ENCODE measurements at regions not wholly inside any gene's neighbourhood (a gene's known extent, or its start where the extent isn't known, plus 50 kb on each side); places are given as distances from the start of the nearest gene placed in this dataset.
"Not testable (repeated sequence)": the region's sequence is repeated elsewhere in the genome, so short reads cannot be mapped to it uniquely, and the experiment has no call there.

DNA sequence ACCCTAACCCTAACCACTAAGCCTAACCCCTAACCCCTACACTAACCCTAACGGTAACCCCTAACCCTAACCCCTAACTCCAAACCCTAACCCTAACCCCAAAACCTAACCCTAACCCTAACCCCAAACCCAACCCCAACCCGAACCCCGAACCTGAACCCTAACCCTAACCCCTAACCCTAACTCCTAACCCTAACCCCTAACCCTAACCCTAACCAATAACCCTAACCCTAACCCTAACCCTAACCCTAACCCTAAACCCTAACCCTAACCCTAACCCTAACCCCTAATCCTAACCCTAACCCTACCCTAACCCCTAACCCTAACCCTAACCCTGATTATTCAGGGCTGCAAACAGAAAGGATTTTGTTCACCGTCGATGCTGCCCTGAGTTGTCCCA lies 144.6 kb upstream of the DUSP22 start:
- not testable (repeated sequence) for H3K4me1 Mint-ChIP-seq; H3K9me3 Mint-ChIP-seq; H3K27ac Mint-ChIP-seq; H3K4me3 Mint-ChIP-seq; ATAC-seq (replicated peaks); H3K27me3 Mint-ChIP-seq; H3K36me3 Mint-ChIP-seq (ENCODE audit: low read depth)

DNA sequence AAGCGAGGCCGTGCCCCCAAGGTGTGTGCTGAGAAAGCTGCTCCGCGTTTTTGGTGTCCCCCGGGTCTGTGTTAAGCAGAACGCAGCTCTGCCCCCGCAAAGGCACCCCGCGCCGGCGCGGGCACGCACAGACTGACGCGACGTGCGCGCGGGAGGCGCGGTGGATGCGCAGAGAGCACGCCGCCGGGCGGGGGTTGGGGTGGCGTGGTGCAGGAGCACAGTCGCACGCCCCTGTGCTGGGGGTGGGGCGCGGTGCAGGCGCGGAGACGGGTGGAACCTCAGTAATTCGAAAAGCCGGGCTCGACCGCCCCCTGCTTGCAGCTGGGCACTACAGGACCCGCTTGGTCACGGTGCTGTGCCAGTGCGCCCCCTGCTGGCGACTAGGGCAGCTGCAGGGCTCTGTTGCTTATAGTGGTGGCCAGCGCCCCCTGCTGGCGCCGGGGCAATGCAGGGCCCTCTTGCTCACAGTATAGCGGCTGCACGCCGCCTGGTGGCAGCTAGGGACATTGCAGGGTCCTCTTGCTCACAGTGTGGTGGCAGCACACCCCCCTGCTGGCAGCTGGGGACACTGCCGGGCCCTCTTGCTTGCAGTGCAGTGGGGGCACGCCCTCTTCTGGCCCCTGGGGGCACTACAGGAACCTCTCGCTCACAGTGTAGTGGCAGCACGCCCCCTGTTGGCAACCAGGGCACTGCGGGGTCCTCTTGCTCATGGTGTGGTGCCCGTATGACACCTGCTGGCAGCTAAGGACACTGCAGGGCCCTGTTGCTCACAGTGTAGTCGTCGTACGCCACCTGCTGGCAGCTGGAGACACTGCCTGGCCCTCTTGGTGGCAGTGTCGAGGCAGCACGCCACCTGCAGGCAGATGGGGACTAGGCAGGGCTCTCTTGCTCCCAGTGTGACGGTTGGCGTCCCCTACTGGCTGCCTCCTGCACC lies 144.0 kb upstream of the DUSP22 start:
- peak; percentile 89 for ATAC-seq (replicated peaks)
- not testable (repeated sequence) for H3K4me1 Mint-ChIP-seq; H3K36me3 Mint-ChIP-seq (ENCODE audit: low read depth); H3K27ac Mint-ChIP-seq; H3K27me3 Mint-ChIP-seq; H3K9me3 Mint-ChIP-seq; H3K4me3 Mint-ChIP-seq

DNA sequence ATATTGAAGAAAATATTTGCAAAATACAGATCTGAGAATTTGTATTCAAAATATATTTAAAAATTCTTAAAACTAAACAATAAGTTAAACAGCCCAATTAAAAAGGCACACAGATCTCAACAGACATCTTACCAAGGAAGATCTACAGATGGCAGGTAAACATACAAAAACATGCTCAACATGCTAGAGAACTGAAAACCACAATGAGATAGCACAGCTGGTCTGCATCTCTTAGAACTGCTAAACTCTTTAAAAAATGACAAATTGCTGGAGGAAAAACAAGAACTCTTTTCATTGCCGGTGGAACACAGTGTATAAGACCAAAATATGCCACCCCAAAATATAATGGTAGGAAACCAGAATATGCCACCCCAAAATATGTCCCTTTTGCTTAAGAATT lies 142.1 kb upstream of the DUSP22 start:
- H3K27ac Mint-ChIP-seq; H3K4me3 Mint-ChIP-seq; ATAC-seq (replicated peaks); H3K9me3 Mint-ChIP-seq; H3K36me3 Mint-ChIP-seq (ENCODE audit: low read depth): not testable (repeated sequence)
- Mint-ChIP-seq H3K4me1 (peaks cover 14% of the 10 kb centered on the region), H3K27me3 (peaks cover 17% of the 10 kb centered on the region)

DNA sequence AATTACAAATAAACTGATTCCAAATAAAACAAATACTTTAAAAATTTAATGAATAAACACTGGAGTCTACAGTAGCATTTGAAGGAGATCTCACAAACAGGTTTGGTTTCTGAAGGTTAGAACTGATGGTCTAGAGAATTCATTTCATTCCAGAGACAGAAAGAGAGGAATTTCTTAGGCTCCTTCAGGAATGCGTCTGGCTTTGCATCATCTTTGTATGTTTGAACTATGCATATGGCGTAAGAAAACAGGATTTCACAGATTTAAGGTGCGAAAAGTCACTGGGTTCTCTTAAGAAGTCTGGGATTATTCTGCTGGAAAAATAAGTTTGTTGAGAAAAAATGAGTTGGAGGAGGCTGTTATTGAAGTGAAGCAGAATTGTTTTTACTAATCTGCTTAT lies 139.9 kb upstream of the DUSP22 start:
- peaks cover 14% of the 10 kb centered on the region for H3K4me1 Mint-ChIP-seq
- not testable (repeated sequence) for H3K4me3 Mint-ChIP-seq, H3K9me3 Mint-ChIP-seq

GRCh38 chr6:153026-153425 lies 139.3 kb upstream of the DUSP22 start:
- H3K4me1 Mint-ChIP-seq: peaks cover 14% of the 10 kb centered on the region
- H3K36me3 Mint-ChIP-seq (ENCODE audit: low read depth); H3K9me3 Mint-ChIP-seq; H3K4me3 Mint-ChIP-seq; H3K27ac Mint-ChIP-seq; ATAC-seq (replicated peaks): not testable (repeated sequence)
- H3K27me3 Mint-ChIP-seq: peaks cover 23% of the 10 kb centered on the region

More for the DNA sequence above, 139.9 kb upstream of the DUSP22 start:
- H3K27ac Mint-ChIP-seq; H3K36me3 Mint-ChIP-seq (ENCODE audit: low read depth); ATAC-seq (replicated peaks): not testable (repeated sequence)
- H3K27me3 Mint-ChIP-seq: peaks cover 23% of the 10 kb centered on the region

GRCh38 chr6:153867-154266 lies 138.4 kb upstream of the DUSP22 start:
- not testable (repeated sequence) for ATAC-seq (replicated peaks); H3K9me3 Mint-ChIP-seq; H3K36me3 Mint-ChIP-seq (ENCODE audit: low read depth)
- H3K4me3 Mint-ChIP-seq: peak overlapping the region; percentile 1
- H3K4me1 Mint-ChIP-seq: peaks cover 14% of the 10 kb centered on the region
- peaks cover 28% of the 10 kb centered on the region for H3K27me3 Mint-ChIP-seq
- H3K27ac Mint-ChIP-seq: peak overlapping the region; percentile 5

DNA sequence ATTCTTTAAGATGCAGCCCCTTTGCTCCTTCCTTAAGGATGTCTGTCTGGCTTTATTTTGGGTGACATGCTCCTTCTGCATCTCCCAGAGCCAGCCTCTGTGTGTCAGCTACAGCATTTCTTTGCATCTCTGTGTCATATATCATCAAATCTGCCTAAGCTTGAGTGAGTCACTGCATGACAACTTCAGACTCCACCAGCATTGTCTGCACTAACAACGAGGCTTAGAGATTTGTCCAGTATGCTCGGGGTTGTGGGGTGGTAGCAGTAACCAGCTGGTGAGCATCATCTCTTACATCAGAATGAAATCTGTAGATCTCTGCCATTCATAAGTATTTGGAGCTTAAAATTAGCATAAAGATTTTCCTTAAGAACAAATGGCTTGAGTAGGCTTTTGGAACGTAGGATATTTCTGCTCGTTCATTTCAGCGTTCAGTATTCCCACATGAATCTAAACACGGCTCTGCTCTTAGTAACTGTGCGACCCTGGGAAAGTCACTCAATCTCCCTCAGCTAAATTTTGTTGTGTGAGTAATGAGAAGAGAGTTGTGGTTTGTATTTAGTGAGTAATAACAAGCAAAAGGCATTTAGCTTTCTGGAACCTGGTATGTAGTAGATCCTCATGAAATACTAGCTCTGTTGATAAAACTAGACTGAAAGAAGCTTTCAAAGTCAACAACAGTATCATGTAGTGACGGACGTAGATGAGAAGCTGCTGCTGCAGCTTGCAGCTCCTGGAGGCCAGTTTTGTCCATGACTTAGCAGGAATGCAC lies 137.8 kb upstream of the DUSP22 start:
- H3K27ac Mint-ChIP-seq: peak overlapping the region; percentile 5
- H3K4me1 Mint-ChIP-seq: peaks cover 13% of the 10 kb centered on the region
- not testable (repeated sequence) for H3K36me3 Mint-ChIP-seq (ENCODE audit: low read depth); H3K9me3 Mint-ChIP-seq; ATAC-seq (replicated peaks)
- peak overlapping the region; percentile 1 for H3K4me3 Mint-ChIP-seq
- peaks cover 28% of the 10 kb centered on the region for H3K27me3 Mint-ChIP-seq

- H3K9me3 Mint-ChIP-seq: no peaks in the 10 kb centered on the region
- ATAC-seq (replicated peaks): no peak
- peaks cover 35% of the 10 kb centered on the region for H3K27me3 Mint-ChIP-seq
- H3K4me1 Mint-ChIP-seq: peaks cover 10% of the 10 kb centered on the region
- H3K36me3 Mint-ChIP-seq (ENCODE audit: low read depth): no peaks in the 10 kb centered on the region
- H3K4me3 Mint-ChIP-seq: no peak overlapping the region
- no peak overlapping the region for H3K27ac Mint-ChIP-seq
These were observed 136.3 kb upstream of the DUSP22 start for GRCh38 chr6:156010-156409.

GRCh38 chr6:156441-157140 lies 135.7 kb upstream of the DUSP22 start:
- H3K36me3 Mint-ChIP-seq (ENCODE audit: low read depth); H3K4me3 Mint-ChIP-seq; H3K27ac Mint-ChIP-seq; H3K9me3 Mint-ChIP-seq: not testable (repeated sequence)
- ATAC-seq (replicated peaks): peak; percentile 24
- H3K4me1 Mint-ChIP-seq: peaks cover 10% of the 10 kb centered on the region
- H3K27me3 Mint-ChIP-seq: peaks cover 35% of the 10 kb centered on the region

DNA sequence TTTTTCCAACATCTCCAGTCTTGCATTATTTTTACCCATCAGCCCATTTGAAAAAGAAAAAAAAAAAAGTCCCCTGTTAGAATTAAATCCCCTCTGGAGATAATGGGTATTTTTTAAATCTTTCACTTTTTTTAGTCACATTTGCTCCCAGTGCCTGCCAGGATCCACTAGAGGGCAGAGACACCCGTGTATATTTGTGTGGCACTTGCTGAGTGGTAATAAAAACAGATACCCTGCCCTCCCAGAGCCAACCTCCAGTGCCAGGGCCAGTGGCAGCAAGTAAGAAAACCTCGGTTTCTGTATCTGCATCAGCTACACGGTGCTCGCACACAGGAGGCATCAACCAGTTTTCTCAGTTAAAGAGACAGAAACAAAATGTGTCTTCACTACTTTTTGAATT lies 135.1 kb upstream of the DUSP22 start:
- Mint-ChIP-seq H3K27me3 (peaks cover 35% of the 10 kb centered on the region), H3K4me1 (peaks cover 10% of the 10 kb centered on the region)
- H3K36me3 Mint-ChIP-seq (ENCODE audit: low read depth); H3K9me3 Mint-ChIP-seq; ATAC-seq (replicated peaks); H3K4me3 Mint-ChIP-seq; H3K27ac Mint-ChIP-seq: not testable (repeated sequence)

DNA sequence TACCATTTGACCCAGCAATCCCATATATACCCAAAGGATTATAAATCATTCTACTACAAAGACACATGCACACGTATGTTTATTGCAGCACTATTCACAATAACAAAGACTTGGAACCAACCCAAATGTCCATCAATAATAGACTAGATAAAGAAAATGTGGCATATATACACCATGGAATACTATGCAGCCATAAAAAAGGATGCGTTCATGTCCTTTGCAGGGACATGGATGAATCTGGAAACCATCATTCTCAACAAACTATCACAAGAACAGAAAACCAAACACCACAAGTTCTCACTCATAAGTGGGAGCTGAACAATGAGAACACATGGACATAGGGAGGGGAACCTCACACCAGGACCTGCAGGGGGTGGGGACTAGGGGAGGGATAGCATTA lies 130.6 kb upstream of the DUSP22 start:
- not testable (repeated sequence) for H3K4me1 Mint-ChIP-seq; ATAC-seq (replicated peaks); H3K4me3 Mint-ChIP-seq; H3K9me3 Mint-ChIP-seq; H3K36me3 Mint-ChIP-seq (ENCODE audit: low read depth); H3K27ac Mint-ChIP-seq
- H3K27me3 Mint-ChIP-seq: peaks cover 18% of the 10 kb centered on the region

DNA sequence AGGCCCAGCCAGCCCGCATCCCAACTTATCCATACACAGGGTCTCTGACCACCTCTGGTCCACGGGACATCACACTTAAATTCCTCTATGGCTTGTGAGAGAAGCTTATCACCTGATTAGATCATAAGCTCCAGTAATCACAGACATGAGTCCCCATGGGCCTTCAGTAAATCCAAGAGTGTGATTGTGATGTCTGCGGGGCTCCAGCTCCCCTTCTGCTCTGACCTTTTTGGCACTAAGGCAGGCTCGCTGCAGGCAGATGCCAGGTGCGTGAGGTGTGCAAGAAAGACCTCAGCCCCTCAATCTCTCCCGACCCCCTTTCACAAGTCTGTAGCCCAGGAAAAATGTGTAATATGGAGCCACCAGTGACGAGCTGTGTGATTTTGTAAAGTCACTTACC lies 127.6 kb upstream of the DUSP22 start:
- Mint-ChIP-seq H3K4me1 (no peaks in the 10 kb centered on the region), H3K27me3 (peaks cover 5% of the 10 kb centered on the region), H3K9me3 (no peaks in the 10 kb centered on the region), H3K4me3 (no peak overlapping the region), H3K36me3 (ENCODE audit: low read depth) (no peaks in the 10 kb centered on the region), H3K27ac (no peak overlapping the region)
- no peak for ATAC-seq (replicated peaks)

DNA sequence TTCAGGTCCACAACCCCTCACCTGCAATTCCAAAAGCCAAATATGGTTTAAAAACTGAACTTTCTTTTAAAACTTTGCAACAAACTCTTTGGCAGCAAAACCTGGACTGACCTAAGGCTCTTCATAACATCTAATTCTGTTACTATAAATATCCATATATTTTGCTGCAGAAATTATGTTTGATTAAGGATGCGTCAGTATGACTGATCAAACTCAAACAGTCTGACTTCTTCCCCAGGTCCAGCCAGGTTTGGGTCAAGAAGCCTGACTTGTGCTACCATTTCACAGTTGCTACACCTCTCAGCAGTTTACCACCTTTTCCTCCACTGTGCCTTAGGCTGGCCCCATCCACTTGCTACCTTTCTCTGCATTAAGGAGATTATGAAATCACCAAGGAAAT lies 127.0 kb upstream of the DUSP22 start:
- Mint-ChIP-seq H3K27ac (no peak overlapping the region), H3K4me3 (no peak overlapping the region), H3K36me3 (ENCODE audit: low read depth) (no peaks in the 10 kb centered on the region), H3K9me3 (no peaks in the 10 kb centered on the region), H3K4me1 (no peaks in the 10 kb centered on the region), H3K27me3 (peaks cover 2% of the 10 kb centered on the region)
- ATAC-seq (replicated peaks): no peak

GRCh38 chr6:165906-166305 lies 126.4 kb upstream of the DUSP22 start:
- no peak for ATAC-seq (replicated peaks)
- no peak overlapping the region for H3K27ac Mint-ChIP-seq
- no peaks in the 10 kb centered on the region for H3K36me3 Mint-ChIP-seq (ENCODE audit: low read depth)
- H3K4me1 Mint-ChIP-seq: no peaks in the 10 kb centered on the region
- no peak overlapping the region for H3K4me3 Mint-ChIP-seq
- H3K27me3 Mint-ChIP-seq: no peaks in the 10 kb centered on the region
- H3K9me3 Mint-ChIP-seq: no peaks in the 10 kb centered on the region
